LNCaP clone FGC (cell line): ENCODE measurements at regions not wholly inside any gene's neighbourhood (a gene's known extent, or its start where the extent isn't known, plus 50 kb on each side); places are given as distances from the start of the nearest gene placed in this dataset.
"Not testable (repeated sequence)": the region's sequence is repeated elsewhere in the genome, so short reads cannot be mapped to it uniquely, and the experiment has no call there.

ENCODE experiments used
- DNase-seq: peaks from one replicate; pipeline ENCODE4 v3.0.0-alpha.2; 2011; ENCODE audit warnings: low read depth
- H3K4me3 ChIP-seq: 2 replicates; pipeline ENCODE4 v1.5.1; 2011; ENCODE audit warnings: mild to moderate bottlenecking, low read depth, low read length, control low read depth

GRCh38 chr10:47711428-47711827 lies 52.0 kb downstream of the SYT15B start:
- H3K4me3 ChIP-seq, DNase-seq: not testable (repeated sequence)

- not testable (repeated sequence) for H3K4me3 ChIP-seq, DNase-seq
Measured at GRCh38 chr10:47710443-47710842, 52.9 kb downstream of the SYT15B start.

GRCh38 chr10:47705698-47706414 lies 57.5 kb downstream of the SYT15B start:
- DNase-seq: not testable (repeated sequence)
- peak overlapping the region; percentile 48 for H3K4me3 ChIP-seq

DNA sequence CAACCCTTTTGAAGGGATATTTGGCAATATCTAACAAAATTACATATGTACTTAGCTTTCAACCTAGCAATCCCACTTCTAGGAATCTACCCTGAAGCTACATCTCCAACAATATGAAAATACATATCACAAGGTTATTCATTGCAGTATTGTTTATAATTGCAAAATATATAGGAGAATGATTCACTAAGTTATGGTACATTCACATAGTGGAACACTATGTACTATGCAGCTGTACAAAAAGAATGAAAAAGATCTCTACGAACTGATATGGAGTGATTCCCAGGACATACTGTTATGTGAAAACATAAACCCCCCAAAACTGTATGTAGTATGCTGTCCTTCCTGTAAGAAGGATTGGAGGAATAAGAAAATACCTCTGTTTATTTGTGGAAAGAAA lies 62.1 kb downstream of the SYT15B start:
- H3K4me3 ChIP-seq, DNase-seq: not testable (repeated sequence)

- H3K4me3 ChIP-seq, DNase-seq: not testable (repeated sequence)
Measured at GRCh38 chr10:47699854-47700253, 63.5 kb downstream of the SYT15B start.

DNA sequence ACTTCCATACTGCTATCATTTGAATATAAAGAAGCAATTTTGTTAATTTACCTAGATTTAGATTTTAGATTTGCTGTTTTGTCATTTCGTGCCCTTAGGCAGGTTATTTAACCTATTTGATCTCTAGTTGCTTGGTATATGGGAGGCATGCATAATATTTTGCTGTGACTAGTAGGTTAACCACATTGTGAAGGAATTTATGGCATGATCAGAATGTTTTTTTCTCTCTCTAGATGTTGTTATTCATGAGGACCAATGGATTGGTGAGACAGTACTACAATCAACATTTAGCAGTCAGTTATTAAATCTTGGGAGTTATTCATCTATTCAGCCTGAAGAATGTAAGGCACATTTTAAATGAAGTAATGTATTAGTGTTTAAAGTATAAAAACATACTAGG lies 67.2 kb downstream of the SYT15B start:
- H3K4me3 ChIP-seq, DNase-seq: not testable (repeated sequence)

DNA sequence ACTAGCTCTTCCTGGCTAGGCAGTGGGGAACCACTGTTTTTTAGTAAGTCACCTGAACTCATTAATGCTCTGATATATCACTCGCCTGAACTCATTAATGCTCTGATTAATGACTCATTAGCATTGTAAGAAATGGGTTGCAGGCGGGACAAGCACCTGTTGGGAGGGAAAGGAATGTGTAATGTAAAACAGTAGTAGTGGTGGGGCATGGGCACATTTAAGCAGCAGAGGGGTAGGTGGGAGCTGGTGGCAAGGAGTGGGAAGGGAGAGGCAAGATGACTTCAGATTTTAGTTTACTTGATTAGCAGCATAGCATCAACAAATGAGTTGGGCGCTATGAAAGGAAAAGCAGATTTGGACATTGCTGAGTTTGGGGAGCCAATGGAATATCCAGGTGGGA lies 68.2 kb downstream of the SYT15B start:
- not testable (repeated sequence) for DNase-seq, H3K4me3 ChIP-seq

DNA sequence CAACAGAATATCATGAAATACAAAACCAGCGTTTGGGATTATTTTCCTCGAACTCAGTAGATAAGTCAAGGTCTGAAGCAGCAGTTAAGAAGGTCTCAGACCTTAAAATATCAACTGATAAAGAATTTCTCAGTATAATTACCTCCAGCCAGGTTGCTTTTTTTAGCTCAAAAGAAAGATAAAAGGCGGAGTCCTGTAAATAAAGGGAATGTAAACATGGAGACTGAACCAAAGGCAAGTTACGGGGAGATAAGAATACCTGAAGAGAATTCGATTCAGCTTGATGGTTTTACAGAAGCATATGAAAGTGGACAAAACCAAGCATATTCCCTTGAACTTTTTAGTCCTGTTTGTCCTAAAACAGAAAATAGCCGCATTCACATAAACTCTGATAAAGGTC lies 73.1 kb downstream of the SYT15B start:
- not testable (repeated sequence) for H3K4me3 ChIP-seq, DNase-seq

- DNase-seq, H3K4me3 ChIP-seq: not testable (repeated sequence)
Measured at GRCh38 chr10:47683826-47684475, 79.4 kb downstream of the SYT15B start.

DNA sequence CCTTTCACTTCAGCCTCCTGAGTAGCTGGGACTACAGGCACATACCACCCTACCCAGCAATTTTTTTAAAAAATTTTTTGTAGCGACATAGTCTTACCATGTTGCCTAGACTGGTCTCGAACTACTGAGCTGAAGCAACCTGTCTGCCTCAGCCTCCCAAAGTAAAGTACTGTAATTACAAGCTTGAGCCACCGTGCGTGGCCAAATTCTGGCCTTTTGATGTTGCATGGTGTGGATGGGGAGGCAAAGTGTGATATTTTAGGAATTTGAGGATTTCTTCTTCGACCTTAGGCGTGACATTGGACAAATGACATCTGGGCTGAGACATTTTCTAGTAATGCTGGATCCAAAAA lies 81.8 kb downstream of the SYT15B start:
- not testable (repeated sequence) for DNase-seq, H3K4me3 ChIP-seq

- not testable (repeated sequence) for H3K4me3 ChIP-seq, DNase-seq
Measured at GRCh38 chr10:47680848-47681637, 82.3 kb downstream of the SYT15B start.

- not testable (repeated sequence) for H3K4me3 ChIP-seq, DNase-seq
Measured at GRCh38 chr10:47676102-47676501, 87.3 kb downstream of the SYT15B start.

DNA sequence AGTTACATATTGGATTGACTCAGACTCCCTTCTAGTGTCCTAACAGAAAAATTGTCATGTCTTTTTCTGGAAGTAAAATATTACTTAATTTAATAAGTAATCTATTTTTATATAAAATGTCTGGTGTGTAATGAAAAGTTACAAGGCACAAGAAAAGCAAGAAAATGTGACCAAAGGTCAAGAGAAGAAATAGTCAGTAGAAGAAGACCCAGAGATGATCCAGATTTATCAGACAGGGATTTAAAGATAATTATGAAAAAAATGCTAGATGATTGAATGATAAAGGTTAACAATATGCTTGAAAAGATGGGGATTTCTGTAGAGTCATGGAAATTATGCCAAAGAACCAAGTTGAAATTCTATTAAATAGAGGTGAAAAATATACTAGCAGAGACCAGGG lies 87.8 kb downstream of the SYT15B start:
- not testable (repeated sequence) for H3K4me3 ChIP-seq, DNase-seq

GRCh38 chr10:47673128-47673527 lies 90.3 kb downstream of the SYT15B start:
- DNase-seq, H3K4me3 ChIP-seq: not testable (repeated sequence)

- not testable (repeated sequence) for DNase-seq, H3K4me3 ChIP-seq
Measured at GRCh38 chr10:47670857-47671256, 92.5 kb downstream of the SYT15B start.

GRCh38 chr10:47661955-47662577 lies 101.3 kb downstream of the SYT15B start:
- H3K4me3 ChIP-seq, DNase-seq: not testable (repeated sequence)

DNA sequence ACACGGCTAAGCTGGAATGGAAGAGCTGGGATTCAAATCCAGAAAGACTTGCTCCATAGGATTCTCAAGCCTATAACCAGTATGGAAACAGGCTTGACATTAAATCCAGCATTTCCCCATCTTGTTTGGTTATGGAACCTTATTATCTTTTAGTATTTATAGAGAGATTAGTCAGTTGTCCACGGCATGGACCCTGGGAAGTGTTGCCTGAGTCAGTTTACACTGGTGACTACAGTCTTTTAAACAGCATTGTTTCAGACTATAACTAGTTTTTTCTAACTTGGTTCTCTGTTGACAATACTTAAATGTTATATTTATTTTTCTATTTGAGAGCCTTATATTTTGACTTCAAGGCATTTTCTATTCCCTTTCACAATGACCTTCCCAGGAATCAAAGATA lies 106.7 kb downstream of the SYT15B start:
- H3K4me3 ChIP-seq, DNase-seq: not testable (repeated sequence)

DNA sequence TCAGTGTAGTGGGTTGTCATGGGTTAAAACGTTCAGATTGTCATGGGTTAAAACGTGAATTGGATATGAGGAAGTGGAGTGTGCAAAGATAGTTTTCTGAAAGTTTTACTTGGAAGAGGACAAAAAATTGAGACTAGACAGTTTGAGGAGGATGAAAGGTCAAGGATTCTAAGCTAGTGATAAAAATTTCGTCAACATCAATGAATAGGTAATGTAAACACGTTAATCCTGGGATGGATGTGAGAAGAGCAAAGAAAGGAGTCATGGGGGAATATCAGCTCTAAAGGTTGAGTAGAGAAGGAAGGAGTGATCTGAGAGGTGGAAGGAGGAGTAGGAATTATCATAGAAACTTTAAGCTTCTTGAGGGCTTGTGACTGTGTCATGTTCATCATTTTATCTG lies 109.2 kb downstream of the SYT15B start:
- not testable (repeated sequence) for H3K4me3 ChIP-seq, DNase-seq

GRCh38 chr10:47648594-47648993 lies 114.8 kb downstream of the SYT15B start:
- H3K4me3 ChIP-seq, DNase-seq: not testable (repeated sequence)
